ENCODE measurements at regions not wholly inside any gene's neighbourhood (a gene's known extent, or its start where the extent isn't known, plus 50 kb on each side); places are given as distances from the start of the nearest gene placed in this dataset.

GRCh38 chr6:19320111-19320581 is 517.0 kb upstream of the ID4 start:
- H3K4me3 ChIP-seq (ENCODE audit: insufficient read depth, low read length, poor library complexity, severe bottlenecking), result no peak overlapping the region
- no peak overlapping the region for H3K27ac ChIP-seq (ENCODE audit: low read depth, low read length)
- H3K79me2 ChIP-seq (ENCODE audit: insufficient read depth, low read length), result no peaks in the 10 kb centered on the region
- no peaks in the 10 kb centered on the region for H3K9me2 ChIP-seq (replicated peaks; ENCODE audit: insufficient read depth, low read length)
- no peaks in the 10 kb centered on the region for H3K9me3 ChIP-seq (ENCODE audit: insufficient read depth, low read length)
- H3K4me2 ChIP-seq (ENCODE audit: low read depth, low read length, poor library complexity, severe bottlenecking), result no peak overlapping the region
- TF ChIP-seq, protein P1, sequence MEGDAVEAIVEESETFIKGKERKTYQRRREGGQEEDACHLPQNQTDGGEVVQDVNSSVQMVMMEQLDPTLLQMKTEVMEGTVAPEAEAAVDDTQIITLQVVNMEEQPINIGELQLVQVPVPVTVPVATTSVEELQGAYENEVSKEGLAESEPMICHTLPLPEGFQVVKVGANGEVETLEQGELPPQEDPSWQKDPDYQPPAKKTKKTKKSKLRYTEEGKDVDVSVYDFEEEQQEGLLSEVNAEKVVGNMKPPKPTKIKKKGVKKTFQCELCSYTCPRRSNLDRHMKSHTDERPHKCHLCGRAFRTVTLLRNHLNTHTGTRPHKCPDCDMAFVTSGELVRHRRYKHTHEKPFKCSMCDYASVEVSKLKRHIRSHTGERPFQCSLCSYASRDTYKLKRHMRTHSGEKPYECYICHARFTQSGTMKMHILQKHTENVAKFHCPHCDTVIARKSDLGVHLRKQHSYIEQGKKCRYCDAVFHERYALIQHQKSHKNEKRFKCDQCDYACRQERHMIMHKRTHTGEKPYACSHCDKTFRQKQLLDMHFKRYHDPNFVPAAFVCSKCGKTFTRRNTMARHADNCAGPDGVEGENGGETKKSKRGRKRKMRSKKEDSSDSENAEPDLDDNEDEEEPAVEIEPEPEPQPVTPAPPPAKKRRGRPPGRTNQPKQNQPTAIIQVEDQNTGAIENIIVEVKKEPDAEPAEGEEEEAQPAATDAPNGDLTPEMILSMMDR (IDR thresholded peaks at IDR 0.05; ENCODE audit: insufficient read depth, low read length, poor library complexity, severe bottlenecking), result no peak
- TF ChIP-seq EZH2phosphoT487 (conservative IDR thresholded peaks at IDR 0.05; ENCODE audit: low read length), result no peak
- no peak overlapping the region for H3K9ac ChIP-seq (ENCODE audit: low read length)
- no peaks in the 10 kb centered on the region for H4K20me1 ChIP-seq (ENCODE audit: low read depth, low read length)
- no peak overlapping the region for H2AFZ ChIP-seq (ENCODE audit: low read depth, low read length, severe bottlenecking)
- no peaks in the 10 kb centered on the region for H3K36me3 ChIP-seq (ENCODE audit: low read length)
- H3K27me3 ChIP-seq (ENCODE audit: low read length), result 0 out of 2 replicates have a peak, but pooled peaks cover 3% of the 10 kb centered on the region
- H3F3A ChIP-seq (ENCODE audit: insufficient read depth), result no peaks in the 10 kb centered on the region

GRCh38 chr6:19322691-19323485 is 514.3 kb upstream of the ID4 start:
- Histone ChIP-seq H3K79me2 (ENCODE audit: insufficient read depth, low read length) (no peaks in the 10 kb centered on the region), H3K4me2 (ENCODE audit: low read depth, low read length, poor library complexity, severe bottlenecking) (no peak overlapping the region), H3K27me3 (ENCODE audit: low read length) (0 out of 2 replicates have a peak, but pooled peaks cover 3% of the 10 kb centered on the region), H3K27ac (ENCODE audit: low read depth, low read length) (no peak overlapping the region), H3K9ac (ENCODE audit: low read length) (no peak overlapping the region), H2AFZ (ENCODE audit: low read depth, low read length, severe bottlenecking) (no peak overlapping the region), H3K36me3 (ENCODE audit: low read length) (no peaks in the 10 kb centered on the region), H3K4me3 (ENCODE audit: insufficient read depth, low read length, poor library complexity, severe bottlenecking) (no peak overlapping the region), H3K9me2 (replicated peaks; ENCODE audit: insufficient read depth, low read length) (no peaks in the 10 kb centered on the region), H4K20me1 (ENCODE audit: low read depth, low read length) (no peaks in the 10 kb centered on the region), H3F3A (ENCODE audit: insufficient read depth) (no peaks in the 10 kb centered on the region), H3K9me3 (ENCODE audit: insufficient read depth, low read length) (no peaks in the 10 kb centered on the region)
- TF ChIP-seq, protein P1 (IDR thresholded peaks at IDR 0.05; ENCODE audit: insufficient read depth, low read length, poor library complexity, severe bottlenecking), result no peak

- Histone ChIP-seq H3K36me3 (ENCODE audit: low read length) (no peaks in the 10 kb centered on the region), H3K4me2 (ENCODE audit: low read depth, low read length, poor library complexity, severe bottlenecking) (no peak overlapping the region), H3K27me3 (ENCODE audit: low read length) (0 out of 2 replicates have a peak, but pooled peaks cover 3% of the 10 kb centered on the region), H3K9ac (ENCODE audit: low read length) (no peak overlapping the region), H3K9me3 (ENCODE audit: insufficient read depth, low read length) (no peaks in the 10 kb centered on the region), H3K9me2 (replicated peaks; ENCODE audit: insufficient read depth, low read length) (no peaks in the 10 kb centered on the region), H3F3A (ENCODE audit: insufficient read depth) (no peaks in the 10 kb centered on the region), H2AFZ (ENCODE audit: low read depth, low read length, severe bottlenecking) (no peak overlapping the region), H3K79me2 (ENCODE audit: insufficient read depth, low read length) (no peaks in the 10 kb centered on the region), H4K20me1 (ENCODE audit: low read depth, low read length) (no peaks in the 10 kb centered on the region), H3K4me3 (ENCODE audit: insufficient read depth, low read length, poor library complexity, severe bottlenecking) (no peak overlapping the region), H3K27ac (ENCODE audit: low read depth, low read length) (no peak overlapping the region)
- TF ChIP-seq EZH2phosphoT487 (conservative IDR thresholded peaks at IDR 0.05; ENCODE audit: low read length), result no peak
- TF ChIP-seq, protein P1 (IDR thresholded peaks at IDR 0.05; ENCODE audit: insufficient read depth, low read length, poor library complexity, severe bottlenecking), result no peak
These were observed 512.8 kb upstream of the ID4 start for GRCh38 chr6:19324376-19324775.
